ENCODE measurements at regions not wholly inside any gene's neighbourhood (a gene's known extent, or its start where the extent isn't known, plus 50 kb on each side); places are given as distances from the start of the nearest gene placed in this dataset.

- TF ChIP-seq CTCF (IDR thresholded peaks at IDR 0.05; ENCODE audit: insufficient read depth, low read length) (no peak), POLR2AphosphoS5 (IDR thresholded peaks at IDR 0.05; ENCODE audit: low read depth) (no peak), SPI1 (IDR thresholded peaks at IDR 0.05; ENCODE audit: borderline replicate concordance, low read depth) (no peak), REST (IDR thresholded peaks at IDR 0.05; ENCODE audit: insufficient replicate concordance, low read depth) (no peak), GABPA (IDR thresholded peaks at IDR 0.05; ENCODE audit: low read depth) (no peak)
These were observed 776.3 kb upstream of the POU3F3 start for GRCh38 chr2:104077573-104077972.

Measured in HL-60 (cell line).